Neural cell (in vitro differentiated cells): ENCODE measurements at regions not wholly inside any gene's neighbourhood (a gene's known extent, or its start where the extent isn't known, plus 50 kb on each side); places are given as distances from the start of the nearest gene placed in this dataset.

ENCODE experiments used
- H2AFZ ChIP-seq: fragments of 200-600, 300-800 bp; sonication (generic), shearing (Covaris generic); 2 replicates; pipeline ENCODE4 v1.6.0; 2014; ENCODE audit warnings: low read depth, mild to moderate bottlenecking, antibody characterized with exemption, low read length, moderate library complexity
- H3F3A ChIP-seq: fragments of 200-600 bp; shearing (Covaris generic); 2 replicates; pipeline ENCODE4 v1.6.1; 2016; ENCODE audit warnings: mild to moderate bottlenecking, moderate library complexity, mixed read lengths, antibody characterized with exemption, low read length; ENCODE audit not compliant: insufficient read depth, poor library complexity, severe bottlenecking
- H3K27ac ChIP-seq: fragments of 200-600, 300-800 bp; sonication (generic), shearing (Covaris generic); 2 replicates; pipeline ENCODE4 v1.5.1; 2014; ENCODE audit warnings: mild to moderate bottlenecking, low read length, moderate library complexity
- H3K27me3 ChIP-seq: fragments of 300-800, 200-600 bp; sonication (generic), shearing (Covaris generic); 2 replicates; pipeline ENCODE4 v1.6.0; 2014; ENCODE audit warnings: mild to moderate bottlenecking, low read depth, low read length, moderate library complexity; ENCODE audit not compliant: insufficient read depth
- H3K36me3 ChIP-seq: fragments of 300-800, 200-600 bp; sonication (generic), shearing (Covaris generic); 2 replicates; pipeline ENCODE4 v1.5.1; 2014; ENCODE audit warnings: mild to moderate bottlenecking, antibody characterized with exemption, low read length, moderate library complexity; ENCODE audit not compliant: insufficient read depth
- H3K4me2 ChIP-seq: fragments of 300-800, 200-600 bp; sonication (generic), shearing (Covaris generic); 2 replicates; pipeline ENCODE4 v1.6.0; 2014; ENCODE audit warnings: mild to moderate bottlenecking, low read length
- H3K4me3 ChIP-seq: fragments of 300-800, 200-600 bp; sonication (generic), shearing (Covaris generic); 2 replicates; pipeline ENCODE4 v1.5.1; 2014; ENCODE audit warnings: mild to moderate bottlenecking, low read length, moderate library complexity
- H3K79me2 ChIP-seq: fragments of 200-600 bp; shearing (Covaris generic); replicated peaks from 2 replicates; pipeline ENCODE4 v1.6.0; 2014; ENCODE audit warnings: mild to moderate bottlenecking, low read length, moderate library complexity; ENCODE audit not compliant: insufficient read depth
- H3K9ac ChIP-seq: fragments of 300-800, 200-600 bp; sonication (generic), shearing (Covaris generic); 2 replicates; pipeline ENCODE4 v1.6.1; 2016; ENCODE audit warnings: mild to moderate bottlenecking, low read length, mixed read lengths
- H3K9me2 ChIP-seq: fragments of 200-600 bp; shearing (Covaris generic); 2 replicates; pipeline ENCODE4 v1.6.1; 2016; ENCODE audit warnings: mild to moderate bottlenecking, low read length, mixed read lengths; ENCODE audit not compliant: insufficient read depth
- H3K9me3 ChIP-seq: fragments of 200-600, 300-800 bp; sonication (generic), shearing (Covaris generic); 2 replicates; pipeline ENCODE4 v1.6.1; 2016; ENCODE audit warnings: mild to moderate bottlenecking, mixed run types, low read length, moderate library complexity, mixed read lengths
- H4K20me1 ChIP-seq: fragments of 200-600 bp; shearing (Covaris generic); 2 replicates; pipeline ENCODE4 v1.6.1; 2016; ENCODE audit warnings: mild to moderate bottlenecking, mixed run types; ENCODE audit not compliant: insufficient read depth
- EP300 ChIP-seq: fragments of 450-650 bp; conservative IDR thresholded peaks from 2 replicates; pipeline ENCODE4 v1.6.1; 2014; ENCODE audit warnings: antibody characterized with exemption, mild to moderate bottlenecking, moderate library complexity; ENCODE audit not compliant: poor library complexity, severe bottlenecking
- EZH2 ChIP-seq: fragments of 200-600, 300-800 bp; shearing (Covaris generic), sonication (generic); IDR thresholded peaks from 2 replicates; pipeline ENCODE4 v1.6.1; 2014; ENCODE audit warnings: antibody characterized with exemption, low read length, borderline replicate concordance, mild to moderate bottlenecking; ENCODE audit not compliant: insufficient read depth, poor library complexity, severe bottlenecking
- MXI1 ChIP-seq: fragments of 450-650 bp; conservative IDR thresholded peaks from 2 replicates; pipeline ENCODE4 v1.6.1; 2014; ENCODE audit warnings: antibody characterized with exemption, mild to moderate bottlenecking; ENCODE audit not compliant: poor library complexity, severe bottlenecking
- POLR2AphosphoS5 ChIP-seq: IDR thresholded peaks from 2 replicates; pipeline ENCODE4 v1.6.1; 2012
- RAD21 ChIP-seq: fragments of 450-650 bp; conservative IDR thresholded peaks from 2 replicates; pipeline ENCODE4 v1.6.1; 2014; ENCODE audit warnings: antibody characterized with exemption, mild to moderate bottlenecking, moderate library complexity
- SMC3 ChIP-seq: fragments of 450-650 bp; conservative IDR thresholded peaks from 2 replicates; pipeline ENCODE4 v1.6.1; 2014; ENCODE audit warnings: antibody characterized with exemption, mild to moderate bottlenecking, moderate library complexity; ENCODE audit not compliant: poor library complexity
- TAF1 ChIP-seq: IDR thresholded peaks from 2 replicates; pipeline ENCODE4 v1.6.1; 2012; ENCODE audit warnings: low read depth
- TF ChIP-seq, protein P1 (sequence below): IDR thresholded peaks from 2 replicates; pipeline ENCODE4 v1.6.1; 2012; ENCODE audit warnings: borderline replicate concordance
- TF ChIP-seq, protein P2 (sequence below): fragments of 450-650 bp; IDR thresholded peaks from 2 replicates; pipeline ENCODE4 v1.5.1; 2014; ENCODE audit warnings: antibody characterized with exemption, mild to moderate bottlenecking, moderate library complexity; ENCODE audit not compliant: poor library complexity, severe bottlenecking

GRCh38 chr3:190205739-190206138 is 85.0 kb upstream of the P3H2 start:
- H3K4me3 ChIP-seq, result no peak overlapping the region
- H3K4me2 ChIP-seq, result no peak overlapping the region
- TF ChIP-seq, protein P1, sequence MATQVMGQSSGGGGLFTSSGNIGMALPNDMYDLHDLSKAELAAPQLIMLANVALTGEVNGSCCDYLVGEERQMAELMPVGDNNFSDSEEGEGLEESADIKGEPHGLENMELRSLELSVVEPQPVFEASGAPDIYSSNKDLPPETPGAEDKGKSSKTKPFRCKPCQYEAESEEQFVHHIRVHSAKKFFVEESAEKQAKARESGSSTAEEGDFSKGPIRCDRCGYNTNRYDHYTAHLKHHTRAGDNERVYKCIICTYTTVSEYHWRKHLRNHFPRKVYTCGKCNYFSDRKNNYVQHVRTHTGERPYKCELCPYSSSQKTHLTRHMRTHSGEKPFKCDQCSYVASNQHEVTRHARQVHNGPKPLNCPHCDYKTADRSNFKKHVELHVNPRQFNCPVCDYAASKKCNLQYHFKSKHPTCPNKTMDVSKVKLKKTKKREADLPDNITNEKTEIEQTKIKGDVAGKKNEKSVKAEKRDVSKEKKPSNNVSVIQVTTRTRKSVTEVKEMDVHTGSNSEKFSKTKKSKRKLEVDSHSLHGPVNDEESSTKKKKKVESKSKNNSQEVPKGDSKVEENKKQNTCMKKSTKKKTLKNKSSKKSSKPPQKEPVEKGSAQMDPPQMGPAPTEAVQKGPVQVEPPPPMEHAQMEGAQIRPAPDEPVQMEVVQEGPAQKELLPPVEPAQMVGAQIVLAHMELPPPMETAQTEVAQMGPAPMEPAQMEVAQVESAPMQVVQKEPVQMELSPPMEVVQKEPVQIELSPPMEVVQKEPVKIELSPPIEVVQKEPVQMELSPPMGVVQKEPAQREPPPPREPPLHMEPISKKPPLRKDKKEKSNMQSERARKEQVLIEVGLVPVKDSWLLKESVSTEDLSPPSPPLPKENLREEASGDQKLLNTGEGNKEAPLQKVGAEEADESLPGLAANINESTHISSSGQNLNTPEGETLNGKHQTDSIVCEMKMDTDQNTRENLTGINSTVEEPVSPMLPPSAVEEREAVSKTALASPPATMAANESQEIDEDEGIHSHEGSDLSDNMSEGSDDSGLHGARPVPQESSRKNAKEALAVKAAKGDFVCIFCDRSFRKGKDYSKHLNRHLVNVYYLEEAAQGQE, result no peak
- TF ChIP-seq TAF1, result no peak
- H4K20me1 ChIP-seq, result no peaks in the 10 kb centered on the region
- no peaks in the 10 kb centered on the region for H3K79me2 ChIP-seq
- H2AFZ ChIP-seq, result no peak overlapping the region
- no peak overlapping the region for H3K27ac ChIP-seq
- H3K9ac ChIP-seq, result no peak overlapping the region
- no peaks in the 10 kb centered on the region for H3K36me3 ChIP-seq
- no peaks in the 10 kb centered on the region for H3K9me3 ChIP-seq
- no peaks in the 10 kb centered on the region for H3F3A ChIP-seq
- no peaks in the 10 kb centered on the region for H3K9me2 ChIP-seq
- H3K27me3 ChIP-seq, result no peaks in the 10 kb centered on the region

GRCh38 chr3:190204200-190204599 is 83.5 kb upstream of the P3H2 start:
- Histone ChIP-seq H3K27ac (no peak overlapping the region), H3K9ac (no peak overlapping the region), H3K36me3 (no peaks in the 10 kb centered on the region), H3K4me2 (no peak overlapping the region), H3K4me3 (no peak overlapping the region), H3K9me3 (no peaks in the 10 kb centered on the region), H3F3A (no peaks in the 10 kb centered on the region), H2AFZ (no peak overlapping the region), H3K27me3 (no peaks in the 10 kb centered on the region), H4K20me1 (no peaks in the 10 kb centered on the region), H3K79me2 (no peaks in the 10 kb centered on the region), H3K9me2 (no peaks in the 10 kb centered on the region)
- TF ChIP-seq RAD21 (no peak), SMC3 (no peak), EZH2 (no peak), TAF1 (no peak), EP300 (no peak), POLR2AphosphoS5 (no peak), MXI1 (no peak)
- TF ChIP-seq, protein P2, sequence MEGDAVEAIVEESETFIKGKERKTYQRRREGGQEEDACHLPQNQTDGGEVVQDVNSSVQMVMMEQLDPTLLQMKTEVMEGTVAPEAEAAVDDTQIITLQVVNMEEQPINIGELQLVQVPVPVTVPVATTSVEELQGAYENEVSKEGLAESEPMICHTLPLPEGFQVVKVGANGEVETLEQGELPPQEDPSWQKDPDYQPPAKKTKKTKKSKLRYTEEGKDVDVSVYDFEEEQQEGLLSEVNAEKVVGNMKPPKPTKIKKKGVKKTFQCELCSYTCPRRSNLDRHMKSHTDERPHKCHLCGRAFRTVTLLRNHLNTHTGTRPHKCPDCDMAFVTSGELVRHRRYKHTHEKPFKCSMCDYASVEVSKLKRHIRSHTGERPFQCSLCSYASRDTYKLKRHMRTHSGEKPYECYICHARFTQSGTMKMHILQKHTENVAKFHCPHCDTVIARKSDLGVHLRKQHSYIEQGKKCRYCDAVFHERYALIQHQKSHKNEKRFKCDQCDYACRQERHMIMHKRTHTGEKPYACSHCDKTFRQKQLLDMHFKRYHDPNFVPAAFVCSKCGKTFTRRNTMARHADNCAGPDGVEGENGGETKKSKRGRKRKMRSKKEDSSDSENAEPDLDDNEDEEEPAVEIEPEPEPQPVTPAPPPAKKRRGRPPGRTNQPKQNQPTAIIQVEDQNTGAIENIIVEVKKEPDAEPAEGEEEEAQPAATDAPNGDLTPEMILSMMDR, result no peak
- TF ChIP-seq, protein P1, result no peak
